WTC11 (cell line): ENCODE measurements at regions not wholly inside any gene's neighbourhood (a gene's known extent, or its start where the extent isn't known, plus 50 kb on each side); places are given as distances from the start of the nearest gene placed in this dataset.

ENCODE experiments used
- ATAC-seq: fragments of 200-7000 bp; cut with Tn5 transposase; 2 replicates; pipeline ENCODE4 v1.10.0; 2021; ENCODE audit warnings: mild to moderate bottlenecking, moderate library complexity
- CTCF ChIA-PET: fragments of 300-600 bp; sonication (Branson Sonifier 250); formaldehyde crosslinking; loops from one replicate; lab custom pipeline; 2021; ENCODE audit warnings: antibody characterized with exemption; lab: Charles Lee
- POLR2A ChIA-PET: fragments of 350-600 bp; sonication (Branson Sonifier 250); formaldehyde crosslinking; loops from one replicate; lab custom pipeline; 2021; ENCODE audit warnings: antibody characterized with exemption; lab: Charles Lee
- DNase-seq: peaks from one replicate; pipeline ENCODE4 v3.0.0; 2021; ENCODE audit warnings: low spot score
- H3K27ac Mint-ChIP-seq: 2 replicates; pipeline ENCODE4 v1.8.0; 2021; ENCODE audit warnings: mixed read lengths
- H3K27me3 Mint-ChIP-seq: 2 replicates; pipeline ENCODE4 v1.8.0; 2021; ENCODE audit warnings: low read depth, mild to moderate bottlenecking, moderate library complexity, mixed read lengths
- H3K36me3 Mint-ChIP-seq: 2 replicates; pipeline ENCODE4 v1.8.0; 2021; ENCODE audit warnings: mixed read lengths
- H3K4me1 Mint-ChIP-seq: 2 replicates; pipeline ENCODE4 v1.8.0; 2022; ENCODE audit warnings: mixed read lengths
- H3K4me3 Mint-ChIP-seq: 2 replicates; pipeline ENCODE4 v1.8.0; 2021; ENCODE audit warnings: mild to moderate bottlenecking, moderate library complexity, mixed read lengths
- H3K9me3 Mint-ChIP-seq: 2 replicates; pipeline ENCODE4 v1.8.0; 2021; ENCODE audit warnings: mixed read lengths
- AFF4 ChIP-seq: sonication (generic); formaldehyde crosslinking; IDR thresholded peaks from 2 replicates; pipeline ENCODE4 v1.8.1; 2023; ENCODE audit warnings: mild to moderate bottlenecking, missing genetic modification reagents, borderline replicate concordance
- CREB1 ChIP-seq: sonication (generic); formaldehyde crosslinking; IDR thresholded peaks from 2 replicates; pipeline ENCODE4 v1.8.0; 2023; ENCODE audit warnings: mild to moderate bottlenecking, missing genetic modification reagents
- CREM ChIP-seq: sonication (generic); formaldehyde crosslinking; IDR thresholded peaks from 2 replicates; pipeline ENCODE4 v1.8.1; 2022; ENCODE audit warnings: mild to moderate bottlenecking, missing genetic modification reagents, moderate library complexity
- HMGA2 ChIP-seq: fragments of 250-450 bp; sonication (Bioruptor Pico); IDR thresholded peaks from 2 replicates; pipeline ENCODE4 v1.4.0; 2021; ENCODE audit warnings: mild to moderate bottlenecking, moderate library complexity
- JUN ChIP-seq: sonication (generic); formaldehyde crosslinking; IDR thresholded peaks from 2 replicates; pipeline ENCODE4 v1.8.0; 2023; ENCODE audit warnings: mild to moderate bottlenecking, missing genetic modification reagents
- NR2C2 ChIP-seq: sonication (generic); formaldehyde crosslinking; IDR thresholded peaks from 2 replicates; pipeline ENCODE4 v1.8.0; 2022; ENCODE audit warnings: mild to moderate bottlenecking, missing genetic modification reagents
- NR3C1 ChIP-seq: sonication (generic); formaldehyde crosslinking; conservative IDR thresholded peaks from 2 replicates; pipeline ENCODE4 v1.8.1; 2023; ENCODE audit warnings: low read depth, mild to moderate bottlenecking, missing genetic modification reagents
- PRRX2 ChIP-seq: fragments of 250-450 bp; sonication (Bioruptor Pico); IDR thresholded peaks from 2 replicates; pipeline ENCODE4 v1.8.0; 2021; ENCODE audit warnings: mild to moderate bottlenecking
- TP53 ChIP-seq: sonication (generic); formaldehyde crosslinking; IDR thresholded peaks from 2 replicates; pipeline ENCODE4 v1.8.1; 2023; ENCODE audit warnings: mild to moderate bottlenecking, missing genetic modification reagents
- ZNF416 ChIP-seq: fragments of 250-450 bp; sonication (Bioruptor Pico); IDR thresholded peaks from 2 replicates; pipeline ENCODE4 v1.9.0; 2021; ENCODE audit warnings: mild to moderate bottlenecking, inconsistent platforms
- ZNF423 ChIP-seq: fragments of 250-450 bp; sonication (Bioruptor Pico); IDR thresholded peaks from 2 replicates; pipeline ENCODE4 v2.1.2; 2022; ENCODE audit warnings: mild to moderate bottlenecking, moderate library complexity
- TF ChIP-seq, protein P1 (sequence below): sonication (generic); formaldehyde crosslinking; IDR thresholded peaks from 2 replicates; pipeline ENCODE4 v1.8.1; 2022; ENCODE audit warnings: missing genetic modification reagents, borderline replicate concordance
- TF ChIP-seq, protein P2 (sequence below): sonication (generic); formaldehyde crosslinking; IDR thresholded peaks from 2 replicates; pipeline ENCODE4 v1.8.0; 2023; ENCODE audit warnings: mild to moderate bottlenecking, missing genetic modification reagents
- TF ChIP-seq, protein P3 (sequence below): fragments of 250-450 bp; sonication (Bioruptor Pico); IDR thresholded peaks from 2 replicates; pipeline ENCODE4 v1.9.0; 2021; ENCODE audit warnings: moderate library complexity, mild to moderate bottlenecking, inconsistent platforms, borderline replicate concordance
- TF ChIP-seq, protein P4 (sequence below): fragments of 250-450 bp; sonication (Bioruptor Pico); IDR thresholded peaks from 2 replicates; pipeline ENCODE4 v1.9.0; 2021; ENCODE audit warnings: mild to moderate bottlenecking, borderline replicate concordance

DNA sequence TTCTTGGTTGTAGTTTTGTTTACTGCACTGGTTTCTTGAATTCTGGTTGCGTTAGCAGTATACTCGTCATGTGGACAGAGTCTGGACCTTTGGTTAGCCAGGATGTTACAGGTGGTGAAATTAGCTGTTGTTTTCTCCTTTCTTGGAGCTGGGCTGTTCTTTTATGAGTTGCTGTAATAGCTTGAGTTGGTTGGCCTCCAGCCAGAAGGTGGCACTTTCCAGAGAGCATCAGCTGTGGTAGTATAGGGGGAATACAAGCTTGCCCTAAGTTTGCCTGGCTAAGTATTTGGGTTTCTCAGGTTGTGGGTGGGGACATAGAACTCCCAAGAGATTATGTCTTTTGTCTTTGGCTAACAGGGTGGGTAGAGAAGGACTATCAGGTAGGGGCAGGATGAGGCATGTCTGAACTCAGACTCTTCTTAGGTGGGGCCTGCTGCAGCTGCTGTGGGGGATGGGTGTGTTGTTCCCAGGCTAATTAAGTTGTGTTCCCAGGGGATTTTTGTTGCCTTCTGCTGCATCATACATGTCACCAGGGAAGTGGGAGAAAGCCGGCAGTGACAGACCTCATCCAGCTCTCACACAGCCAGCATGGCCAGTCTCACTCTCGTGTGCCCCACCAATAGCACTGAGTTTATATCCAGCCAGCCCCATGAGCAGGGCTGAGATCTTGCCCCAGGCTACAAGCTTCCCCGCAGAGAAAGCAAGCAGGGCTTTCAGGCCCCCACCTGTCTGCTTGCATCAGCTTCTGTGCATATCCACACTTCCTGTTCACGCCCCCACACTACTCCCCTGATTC, 246.7 kb upstream of the TPK1 start (continued):
- TF ChIP-seq, protein P1, sequence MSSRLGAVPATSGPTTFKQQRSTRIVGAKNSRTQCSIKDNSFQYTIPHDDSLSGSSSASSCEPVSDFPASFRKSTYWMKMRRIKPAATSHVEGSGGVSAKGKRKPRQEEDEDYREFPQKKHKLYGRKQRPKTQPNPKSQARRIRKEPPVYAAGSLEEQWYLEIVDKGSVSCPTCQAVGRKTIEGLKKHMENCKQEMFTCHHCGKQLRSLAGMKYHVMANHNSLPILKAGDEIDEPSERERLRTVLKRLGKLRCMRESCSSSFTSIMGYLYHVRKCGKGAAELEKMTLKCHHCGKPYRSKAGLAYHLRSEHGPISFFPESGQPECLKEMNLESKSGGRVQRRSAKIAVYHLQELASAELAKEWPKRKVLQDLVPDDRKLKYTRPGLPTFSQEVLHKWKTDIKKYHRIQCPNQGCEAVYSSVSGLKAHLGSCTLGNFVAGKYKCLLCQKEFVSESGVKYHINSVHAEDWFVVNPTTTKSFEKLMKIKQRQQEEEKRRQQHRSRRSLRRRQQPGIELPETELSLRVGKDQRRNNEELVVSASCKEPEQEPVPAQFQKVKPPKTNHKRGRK (CRISPR knock-in tag): no peak
- no peak for TF ChIP-seq ZNF416 (CRISPR knock-in tag)

GRCh38 chr7:145065473-145065872, 229.6 kb upstream of the TPK1 start:
- no peak overlapping the region for H3K27ac Mint-ChIP-seq
- ChIA-PET POLR2A (no interaction called here), CTCF (no interaction called here)
- no peaks in the 10 kb centered on the region for H3K36me3 Mint-ChIP-seq
- no peaks in the 10 kb centered on the region for H3K4me1 Mint-ChIP-seq
- no peaks in the 10 kb centered on the region for H3K27me3 Mint-ChIP-seq
- no peaks in the 10 kb centered on the region for H3K9me3 Mint-ChIP-seq
- no peak for ATAC-seq
- H3K4me3 Mint-ChIP-seq: no peak overlapping the region
- TF ChIP-seq AFF4 (CRISPR knock-in tag) (no peak), NR3C1 (CRISPR knock-in tag) (no peak)
- DNase-seq: no peak

- Mint-ChIP-seq H3K4me1 (no peaks in the 10 kb centered on the region), H3K4me3 (no peak overlapping the region), H3K9me3 (no peaks in the 10 kb centered on the region), H3K27me3 (no peaks in the 10 kb centered on the region), H3K27ac (no peak overlapping the region), H3K36me3 (no peaks in the 10 kb centered on the region)
- ChIA-PET POLR2A (no interaction called here), CTCF (no interaction called here)
- ATAC-seq: no peak
- no peak for DNase-seq
- TF ChIP-seq ZNF423 (no peak), HMGA2 (peak; percentile 2; the same call in 1 of the 2 replicates)
These were observed 228.3 kb upstream of the TPK1 start for GRCh38 chr7:145064114-145064513.

DNA sequence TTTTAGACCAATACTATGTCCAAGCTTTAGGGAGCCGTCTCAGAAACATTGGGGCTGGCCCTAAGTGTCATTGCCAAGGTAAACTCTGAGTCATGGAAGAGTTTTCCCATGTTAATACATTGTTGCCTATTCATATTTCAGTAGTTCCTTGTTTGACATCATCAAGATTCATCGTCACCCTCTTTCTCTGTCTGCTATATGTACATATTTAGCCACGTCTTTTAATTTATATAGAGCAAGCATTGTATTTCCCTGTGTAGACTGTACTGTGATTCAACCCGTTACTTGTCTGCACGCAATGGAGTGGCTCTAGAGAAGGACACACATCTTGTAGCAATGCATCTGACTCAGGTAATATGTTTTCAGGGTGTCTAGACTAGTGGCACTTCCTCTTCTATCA, 217.9 kb upstream of the TPK1 start:
- H3K4me3 Mint-ChIP-seq: no peak overlapping the region
- H3K9me3 Mint-ChIP-seq: peaks cover 5% of the 10 kb centered on the region
- DNase-seq (no peak), ATAC-seq (no peak)
- no peaks in the 10 kb centered on the region for H3K36me3 Mint-ChIP-seq
- H3K4me1 Mint-ChIP-seq: peaks cover 17% of the 10 kb centered on the region
- POLR2A ChIA-PET: no interaction called here
- no peaks in the 10 kb centered on the region for H3K27me3 Mint-ChIP-seq
- CTCF ChIA-PET: no interaction called here
- no peak overlapping the region for H3K27ac Mint-ChIP-seq
- TF ChIP-seq, protein P2, sequence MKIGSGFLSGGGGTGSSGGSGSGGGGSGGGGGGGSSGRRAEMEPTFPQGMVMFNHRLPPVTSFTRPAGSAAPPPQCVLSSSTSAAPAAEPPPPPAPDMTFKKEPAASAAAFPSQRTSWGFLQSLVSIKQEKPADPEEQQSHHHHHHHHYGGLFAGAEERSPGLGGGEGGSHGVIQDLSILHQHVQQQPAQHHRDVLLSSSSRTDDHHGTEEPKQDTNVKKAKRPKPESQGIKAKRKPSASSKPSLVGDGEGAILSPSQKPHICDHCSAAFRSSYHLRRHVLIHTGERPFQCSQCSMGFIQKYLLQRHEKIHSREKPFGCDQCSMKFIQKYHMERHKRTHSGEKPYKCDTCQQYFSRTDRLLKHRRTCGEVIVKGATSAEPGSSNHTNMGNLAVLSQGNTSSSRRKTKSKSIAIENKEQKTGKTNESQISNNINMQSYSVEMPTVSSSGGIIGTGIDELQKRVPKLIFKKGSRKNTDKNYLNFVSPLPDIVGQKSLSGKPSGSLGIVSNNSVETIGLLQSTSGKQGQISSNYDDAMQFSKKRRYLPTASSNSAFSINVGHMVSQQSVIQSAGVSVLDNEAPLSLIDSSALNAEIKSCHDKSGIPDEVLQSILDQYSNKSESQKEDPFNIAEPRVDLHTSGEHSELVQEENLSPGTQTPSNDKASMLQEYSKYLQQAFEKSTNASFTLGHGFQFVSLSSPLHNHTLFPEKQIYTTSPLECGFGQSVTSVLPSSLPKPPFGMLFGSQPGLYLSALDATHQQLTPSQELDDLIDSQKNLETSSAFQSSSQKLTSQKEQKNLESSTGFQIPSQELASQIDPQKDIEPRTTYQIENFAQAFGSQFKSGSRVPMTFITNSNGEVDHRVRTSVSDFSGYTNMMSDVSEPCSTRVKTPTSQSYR (CRISPR knock-in tag): no peak
- TF ChIP-seq CREB1 (CRISPR knock-in tag) (no peak), CREM (CRISPR knock-in tag) (no peak), HMGA2 (no peak), TP53 (CRISPR knock-in tag) (no peak), JUN (CRISPR knock-in tag) (no peak), PRRX2 (CRISPR knock-in tag) (no peak), NR2C2 (CRISPR knock-in tag) (no peak)
- TF ChIP-seq, protein P3, sequence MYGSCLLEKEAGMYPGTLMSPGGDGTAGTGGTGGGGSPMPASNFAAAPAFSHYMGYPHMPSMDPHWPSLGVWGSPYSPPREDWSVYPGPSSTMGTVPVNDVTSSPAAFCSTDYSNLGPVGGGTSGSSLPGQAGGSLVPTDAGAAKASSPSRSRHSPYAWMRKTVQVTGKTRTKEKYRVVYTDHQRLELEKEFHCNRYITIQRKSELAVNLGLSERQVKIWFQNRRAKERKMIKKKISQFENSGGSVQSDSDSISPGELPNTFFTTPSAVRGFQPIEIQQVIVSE: no peak
- TF ChIP-seq, protein P4, sequence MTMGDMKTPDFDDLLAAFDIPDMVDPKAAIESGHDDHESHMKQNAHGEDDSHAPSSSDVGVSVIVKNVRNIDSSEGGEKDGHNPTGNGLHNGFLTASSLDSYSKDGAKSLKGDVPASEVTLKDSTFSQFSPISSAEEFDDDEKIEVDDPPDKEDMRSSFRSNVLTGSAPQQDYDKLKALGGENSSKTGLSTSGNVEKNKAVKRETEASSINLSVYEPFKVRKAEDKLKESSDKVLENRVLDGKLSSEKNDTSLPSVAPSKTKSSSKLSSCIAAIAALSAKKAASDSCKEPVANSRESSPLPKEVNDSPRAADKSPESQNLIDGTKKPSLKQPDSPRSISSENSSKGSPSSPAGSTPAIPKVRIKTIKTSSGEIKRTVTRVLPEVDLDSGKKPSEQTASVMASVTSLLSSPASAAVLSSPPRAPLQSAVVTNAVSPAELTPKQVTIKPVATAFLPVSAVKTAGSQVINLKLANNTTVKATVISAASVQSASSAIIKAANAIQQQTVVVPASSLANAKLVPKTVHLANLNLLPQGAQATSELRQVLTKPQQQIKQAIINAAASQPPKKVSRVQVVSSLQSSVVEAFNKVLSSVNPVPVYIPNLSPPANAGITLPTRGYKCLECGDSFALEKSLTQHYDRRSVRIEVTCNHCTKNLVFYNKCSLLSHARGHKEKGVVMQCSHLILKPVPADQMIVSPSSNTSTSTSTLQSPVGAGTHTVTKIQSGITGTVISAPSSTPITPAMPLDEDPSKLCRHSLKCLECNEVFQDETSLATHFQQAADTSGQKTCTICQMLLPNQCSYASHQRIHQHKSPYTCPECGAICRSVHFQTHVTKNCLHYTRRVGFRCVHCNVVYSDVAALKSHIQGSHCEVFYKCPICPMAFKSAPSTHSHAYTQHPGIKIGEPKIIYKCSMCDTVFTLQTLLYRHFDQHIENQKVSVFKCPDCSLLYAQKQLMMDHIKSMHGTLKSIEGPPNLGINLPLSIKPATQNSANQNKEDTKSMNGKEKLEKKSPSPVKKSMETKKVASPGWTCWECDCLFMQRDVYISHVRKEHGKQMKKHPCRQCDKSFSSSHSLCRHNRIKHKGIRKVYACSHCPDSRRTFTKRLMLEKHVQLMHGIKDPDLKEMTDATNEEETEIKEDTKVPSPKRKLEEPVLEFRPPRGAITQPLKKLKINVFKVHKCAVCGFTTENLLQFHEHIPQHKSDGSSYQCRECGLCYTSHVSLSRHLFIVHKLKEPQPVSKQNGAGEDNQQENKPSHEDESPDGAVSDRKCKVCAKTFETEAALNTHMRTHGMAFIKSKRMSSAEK (CRISPR knock-in tag): no peak
